Esophagus squamous epithelium (tissue), 5 donors: ENCODE measurements at regions not wholly inside any gene's neighbourhood (a gene's known extent, or its start where the extent isn't known, plus 50 kb on each side); places are given as distances from the start of the nearest gene placed in this dataset.
A peak's percentile ranks its signal among the peaks of the same experiment; 100 is the strongest.
"Not testable (repeated sequence)": the region's sequence is repeated elsewhere in the genome, so short reads cannot be mapped to it uniquely, and the experiment has no call there.

ENCODE experiments used
- DNase-seq: peaks from one replicate; lab custom pipeline; 2025; lab: John Stamatoyannopoulos, UW
- H3K27ac ChIP-seq, 4 donors: fragments of 200-600 bp; sonication (generic); one replicate each; pipeline ENCODE4 v1.5.1; 2016 to 2019; ENCODE audit warnings: mild to moderate bottlenecking in 1 of 4
- H3K27me3 ChIP-seq, 4 donors: fragments of 200-600 bp; sonication (generic); 1 replicate in 3 of 4; 2 replicates in 1 of 4; pipeline versions ENCODE4 v1.5.1 to v1.6.0; 2017 to 2021; ENCODE audit warnings: antibody characterized with exemption in 1 of 4
- H3K36me3 ChIP-seq, 3 donors: fragments of 200-600 bp; sonication (generic); one replicate each; pipeline ENCODE4 v1.5.1; 2016 to 2019
- H3K4me1 ChIP-seq, 3 donors: fragments of 200-600 bp; sonication (generic); one replicate each; pipeline ENCODE4 v1.5.1; 2017 to 2019
- H3K4me3 ChIP-seq, 4 donors: fragments of 200-600 bp; sonication (generic); 1 replicate in 3 of 4; 2 replicates in 1 of 4; pipeline ENCODE4 v1.5.1; 2016 to 2019; ENCODE audit warnings: mild to moderate bottlenecking in 2 of 4, moderate library complexity in 1 of 4
- H3K9me3 ChIP-seq, 3 donors: fragments of 200-600 bp; sonication (generic); one replicate each; pipeline ENCODE4 v1.5.1; 2016 to 2019
- CTCF ChIP-seq, 6 experiments: fragments of 450-650 bp in 4 of 6; fragments of 200-600 bp in 2 of 6; sonication (generic) in 2 of 6; IDR thresholded peaks; one replicate each; pipeline ENCODE4 v1.5.1; 2016 to 2019; ENCODE audit warnings: antibody characterized with exemption in 6 of 6, mild to moderate bottlenecking in 4 of 6, moderate library complexity in 4 of 6
- POLR2A ChIP-seq, 4 donors: fragments of 450-650 bp; IDR thresholded peaks; one replicate each; pipeline ENCODE4 v1.6.1; 2017; ENCODE audit warnings: antibody characterized with exemption in 4 of 4, mild to moderate bottlenecking in 4 of 4, moderate library complexity in 3 of 4
- WGBS, 2 donors: methylation state at CpG; one replicate each; pipeline ENCODE4 v1.1.5; 2018; 5-methylcytosine and 5-hydroxymethylcytosine counted together
- intact Hi-C: fragments of 100-400 bp; cut with DNase I; formaldehyde crosslinking; loops from one replicate; pipeline ENCODE4 v1.15.0; 2022
- donor health status: DM: yes; HTN: yes; CAD: no.

- Histone ChIP-seq H3K36me3 (no peaks in the 10 kb centered on the region), H3K9me3 (no peaks in the 10 kb centered on the region), H3K4me3 (no peak overlapping the region), H3K27ac (no peak overlapping the region), H3K27me3 (peaks cover 0 to 31% (median 0%) of the 10 kb centered on the region in 4 donors), H3K4me1 (peaks cover 0 to 5% (median 0%) of the 10 kb centered on the region in 3 donors)
- intact Hi-C loops, result no loop called here
- no peak for DNase-seq
- WGBS, 2 donors, result 83 to 84% methylated on average over 9 to 14 of the region's 14 CpGs
- TF ChIP-seq POLR2A (IDR thresholded peaks at IDR 0.05), result no peak
- no peak for TF ChIP-seq CTCF (IDR thresholded peaks at IDR 0.05)
Observed at GRCh38 chr2:131645177-131645765, 117.6 kb downstream of the CCDC74A start.

- intact Hi-C loops, H3K4me3 ChIP-seq, H3K9me3 ChIP-seq, DNase-seq, H3K36me3 ChIP-seq, H3K27ac ChIP-seq, H3K4me1 ChIP-seq: not testable (repeated sequence)
- H3K27me3 ChIP-seq, result peaks cover 0 to 31% (median 0%) of the 10 kb centered on the region in 4 donors
- WGBS, 2 donors, result 90 to 95% methylated on average over 7 to 8 of the region's 15 CpGs
Observed at GRCh38 chr2:131646220-131646619, 118.5 kb downstream of the CCDC74A start.

- no peak for DNase-seq
- TF ChIP-seq CTCF (IDR thresholded peaks at IDR 0.05), result no peak
- TF ChIP-seq POLR2A (IDR thresholded peaks at IDR 0.05), result no peak
- Histone ChIP-seq H3K9me3 (no peaks in the 10 kb centered on the region), H3K27me3 (peaks cover 0 to 31% (median 0%) of the 10 kb centered on the region in 4 donors), H3K27ac (no peak overlapping the region), H3K4me3 (peak overlapping the region in 3 of 4 donors; percentile 18 to 22 (median 21)), H3K36me3 (no peaks in the 10 kb centered on the region), H3K4me1 (peaks cover 0 to 5% (median 0%) of the 10 kb centered on the region in 3 donors)
- 36 to 49% methylated on average over 20 to 21 of the region's 47 CpGs for WGBS, 2 donors
- intact Hi-C loops, result no loop called here
Observed at GRCh38 chr2:131646669-131647297, 119.1 kb downstream of the CCDC74A start.

GRCh38 chr2:131648565-131648964 lies 120.9 kb downstream of the CCDC74A start:
- H3K36me3 ChIP-seq, intact Hi-C loops, H3K4me3 ChIP-seq, H3K4me1 ChIP-seq, H3K9me3 ChIP-seq, DNase-seq, H3K27ac ChIP-seq: not testable (repeated sequence)
- WGBS, 2 donors, result 66 to 73% methylated on average over 3 of the region's 3 CpGs
- H3K27me3 ChIP-seq, result peaks cover 0 to 31% (median 0%) of the 10 kb centered on the region in 4 donors

- WGBS, 2 donors, result 59 to 75% methylated on average over 3 of the region's 3 CpGs
- H3K9me3 ChIP-seq, DNase-seq, intact Hi-C loops, H3K4me3 ChIP-seq, H3K36me3 ChIP-seq, H3K27ac ChIP-seq, H3K4me1 ChIP-seq: not testable (repeated sequence)
- peaks cover 0 to 13% (median 0%) of the 10 kb centered on the region in 4 donors for H3K27me3 ChIP-seq
Observed at GRCh38 chr2:131652246-131652645, 124.6 kb downstream of the CCDC74A start.

- intact Hi-C loops, H3K9me3 ChIP-seq, H3K4me3 ChIP-seq, H3K27me3 ChIP-seq, H3K4me1 ChIP-seq, DNase-seq, H3K36me3 ChIP-seq, H3K27ac ChIP-seq: not testable (repeated sequence)
- 82 to 84% methylated on average over 2 of the region's 2 CpGs for WGBS, 2 donors
Observed at GRCh38 chr2:131654107-131654506, 126.4 kb downstream of the CCDC74A start.

- TF ChIP-seq CTCF (IDR thresholded peaks at IDR 0.05) (no peak), POLR2A (IDR thresholded peaks at IDR 0.05) (no peak)
- intact Hi-C loops, result no loop called here
- Histone ChIP-seq H3K27me3 (peaks cover 0 to 6% (median 0%) of the 10 kb centered on the region in 4 donors), H3K36me3 (no peaks in the 10 kb centered on the region), H3K27ac (no peak overlapping the region), H3K9me3 (no peaks in the 10 kb centered on the region), H3K4me3 (no peak overlapping the region), H3K4me1 (no peaks in the 10 kb centered on the region)
- DNase-seq, result no peak
- 94 to 97% methylated on average over 6 to 12 of the region's 32 CpGs for WGBS, 2 donors
Observed at GRCh38 chr2:131656816-131657633, 129.3 kb downstream of the CCDC74A start.
